ENCODE measurements at regions not wholly inside any gene's neighbourhood (a gene's known extent, or its start where the extent isn't known, plus 50 kb on each side); places are given as distances from the start of the nearest gene placed in this dataset.
"Not testable (repeated sequence)": the region's sequence is repeated elsewhere in the genome, so short reads cannot be mapped to it uniquely, and the experiment has no call there.

DNA sequence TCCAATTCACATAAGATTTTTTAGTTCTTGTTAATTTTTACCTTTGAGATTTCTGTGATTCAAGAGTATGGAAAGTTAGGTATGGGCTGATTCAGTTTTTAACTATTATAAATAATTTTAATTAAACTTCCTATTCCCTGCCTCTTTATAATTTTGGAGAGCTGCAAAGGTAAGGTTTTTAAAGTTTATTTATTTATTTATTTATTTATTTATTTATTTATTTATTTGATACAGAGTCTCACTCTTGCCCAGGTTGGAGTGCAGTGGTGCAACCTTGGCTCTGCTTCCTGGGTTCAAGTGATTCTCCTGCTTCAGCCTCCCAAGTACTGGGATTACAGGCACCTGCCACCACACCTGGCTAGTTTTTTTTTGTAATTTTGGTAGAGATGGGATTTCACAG is 215.5 kb upstream of the FIGN start:
- DNase-seq (ENCODE audit: low read depth) = no peak

DNA sequence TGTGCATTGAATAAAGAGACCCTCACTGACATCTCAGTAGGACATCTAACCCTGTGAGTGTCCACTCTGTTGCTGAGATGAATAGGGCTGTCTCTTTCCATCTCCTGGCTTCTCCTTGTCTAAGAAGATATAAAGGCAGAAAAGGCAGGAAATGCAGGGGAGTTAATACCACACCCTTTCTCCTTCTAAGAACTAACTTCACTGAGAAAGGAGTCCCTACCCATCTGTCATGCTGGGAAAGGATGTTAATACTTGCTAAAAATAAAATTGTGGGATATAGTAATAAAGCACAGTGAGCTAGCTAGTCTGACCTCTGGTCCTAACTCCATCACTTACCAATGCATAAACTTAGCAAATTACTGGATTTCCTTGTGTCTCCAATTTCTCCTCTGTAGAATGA is 213.9 kb upstream of the FIGN start:
- DNase-seq (ENCODE audit: low read depth) = no peak

DNA sequence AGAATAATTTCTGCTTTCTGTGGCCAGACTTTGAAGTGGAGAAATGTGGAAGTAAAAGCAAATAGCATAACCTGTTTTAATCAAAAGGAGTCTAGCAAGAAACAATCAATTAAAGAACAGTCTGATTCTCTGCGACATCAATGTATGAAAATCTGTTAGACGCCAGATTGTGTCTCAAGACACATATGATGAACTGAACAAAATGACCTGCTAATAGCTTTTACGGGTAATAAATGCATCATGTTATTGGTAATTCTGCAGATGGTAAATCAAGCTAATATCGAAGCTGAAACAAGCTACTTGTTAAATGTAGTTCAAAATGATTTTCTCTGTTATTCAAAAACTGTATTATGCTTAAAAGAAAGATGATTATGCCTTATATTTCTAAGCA is 208.5 kb upstream of the FIGN start:
- DNase-seq (ENCODE audit: low read depth) = no peak

DNA sequence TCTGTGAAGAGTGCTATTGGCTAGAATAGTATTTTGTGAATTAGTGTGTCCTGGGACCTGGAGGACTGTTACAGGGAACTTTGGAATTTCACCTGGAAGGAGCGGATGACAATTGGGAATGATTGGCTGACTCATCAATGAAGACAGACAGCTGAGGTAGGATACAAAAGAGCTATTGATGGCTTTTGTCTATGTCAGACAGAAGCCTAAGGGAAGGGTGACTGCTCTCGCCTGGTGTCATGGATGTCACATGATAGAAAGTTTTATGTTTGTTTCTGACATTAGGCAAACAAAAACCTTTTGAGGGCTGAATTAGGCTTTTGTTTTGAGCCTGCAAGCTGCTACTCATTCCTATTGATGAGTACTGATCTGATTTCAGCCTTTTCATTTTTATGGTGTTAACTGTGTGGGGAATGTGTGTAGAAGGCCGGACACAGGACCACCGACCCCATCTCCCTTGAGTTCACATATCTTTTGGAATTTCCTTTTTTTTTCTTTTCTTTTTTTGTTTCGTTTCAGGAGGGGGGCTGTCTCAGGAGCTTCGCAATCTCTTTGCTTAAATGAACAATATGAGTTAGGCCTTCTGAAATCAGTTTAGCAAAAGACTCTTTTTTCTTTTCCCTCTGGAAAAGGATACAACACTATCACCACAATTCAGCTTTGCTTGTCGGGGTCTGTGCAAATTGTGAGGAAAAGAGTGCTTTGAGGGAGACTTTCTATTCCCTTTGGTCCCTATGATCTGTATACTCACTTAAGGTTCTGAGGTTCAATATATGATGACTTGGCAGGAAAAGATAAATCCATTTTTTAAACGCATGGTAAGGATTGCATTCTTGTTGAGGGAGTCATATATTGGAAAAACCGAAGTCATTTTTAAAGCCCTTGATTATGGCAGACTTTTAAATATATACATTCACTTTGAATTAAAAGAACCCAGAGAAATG is 207.9 kb upstream of the FIGN start:
- no peak for DNase-seq (ENCODE audit: low read depth)

DNA sequence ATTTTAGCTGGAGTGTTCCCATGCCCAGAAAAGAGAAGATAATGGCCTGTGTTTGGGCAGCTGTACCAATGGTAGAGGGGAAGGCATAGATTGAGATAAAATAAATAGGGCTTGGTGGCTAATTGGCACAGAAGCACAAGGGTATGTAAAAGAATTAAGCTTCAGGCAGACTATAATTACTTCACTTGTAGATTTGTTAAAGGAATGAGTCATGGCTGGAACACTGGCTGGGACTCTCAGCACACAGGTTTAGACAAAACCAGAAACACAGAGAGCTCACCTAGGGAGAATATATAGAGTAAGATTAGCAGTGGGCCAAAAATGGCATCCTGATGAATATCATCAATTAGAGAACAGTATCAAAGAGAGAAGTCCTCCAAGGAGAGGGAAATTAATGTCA is 198.3 kb upstream of the FIGN start:
- no peak for DNase-seq (ENCODE audit: low read depth)

DNA sequence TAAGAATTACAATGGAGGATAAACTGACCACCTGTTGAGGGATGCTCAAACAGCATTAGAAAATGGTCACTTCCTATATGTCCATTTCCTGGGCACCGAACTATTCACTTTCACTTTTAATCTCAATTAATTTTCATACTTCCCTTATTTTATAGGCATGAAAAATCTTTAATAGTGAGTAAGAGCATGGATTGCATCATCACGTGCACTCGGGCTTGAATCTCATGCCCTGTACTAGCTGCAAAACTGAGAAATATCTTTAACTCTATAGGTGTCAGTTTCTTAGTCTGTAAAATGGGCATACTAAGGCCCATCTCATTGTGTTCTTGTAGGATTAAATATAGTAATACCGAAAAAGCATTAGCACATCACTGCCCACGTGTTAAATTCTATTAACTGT is 183.9 kb upstream of the FIGN start:
- no peak for DNase-seq (ENCODE audit: low read depth)

DNA sequence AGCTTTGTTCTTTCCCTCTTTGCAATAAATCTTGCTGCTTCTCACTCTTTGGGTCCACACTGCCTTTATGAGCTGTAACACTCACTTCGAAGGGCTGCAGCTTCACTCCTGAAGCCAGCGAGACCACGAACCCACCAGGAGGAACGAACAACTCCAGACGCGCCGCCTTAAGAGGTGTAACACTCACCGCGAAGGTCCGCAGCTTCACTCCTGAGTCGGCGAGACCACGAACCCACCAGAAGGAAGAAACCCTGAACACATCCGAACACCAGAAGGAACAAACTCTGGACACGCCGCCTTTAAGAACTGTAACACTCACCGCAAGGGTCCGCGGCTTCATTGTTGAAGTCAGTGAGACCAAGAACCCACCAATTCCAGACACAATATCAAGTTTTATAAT is 178.7 kb upstream of the FIGN start:
- DNase-seq (ENCODE audit: low read depth) = not testable (repeated sequence)

DNA sequence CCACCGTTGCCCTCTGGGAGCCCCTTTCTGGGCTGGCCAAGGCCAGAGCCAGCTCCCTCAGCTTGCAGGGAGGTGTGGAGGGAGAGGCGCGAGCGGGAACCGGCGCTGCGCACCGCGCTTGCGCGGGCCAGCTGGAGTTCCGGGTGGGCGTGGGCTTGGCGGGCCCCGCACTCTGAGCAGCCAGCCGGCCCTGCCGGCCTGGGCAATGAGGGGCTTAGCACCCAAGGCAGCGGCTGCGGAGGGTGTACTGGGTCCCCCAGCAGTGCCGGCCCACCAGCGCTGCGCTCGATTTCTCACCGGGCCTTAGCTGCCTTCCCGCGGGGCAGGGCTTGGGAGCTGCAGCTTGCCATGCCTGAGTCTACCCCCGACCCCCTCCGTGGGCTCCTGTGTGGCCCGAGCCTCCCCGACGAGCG is 177.7 kb upstream of the FIGN start:
- not testable (repeated sequence) for DNase-seq (ENCODE audit: low read depth)

DNA sequence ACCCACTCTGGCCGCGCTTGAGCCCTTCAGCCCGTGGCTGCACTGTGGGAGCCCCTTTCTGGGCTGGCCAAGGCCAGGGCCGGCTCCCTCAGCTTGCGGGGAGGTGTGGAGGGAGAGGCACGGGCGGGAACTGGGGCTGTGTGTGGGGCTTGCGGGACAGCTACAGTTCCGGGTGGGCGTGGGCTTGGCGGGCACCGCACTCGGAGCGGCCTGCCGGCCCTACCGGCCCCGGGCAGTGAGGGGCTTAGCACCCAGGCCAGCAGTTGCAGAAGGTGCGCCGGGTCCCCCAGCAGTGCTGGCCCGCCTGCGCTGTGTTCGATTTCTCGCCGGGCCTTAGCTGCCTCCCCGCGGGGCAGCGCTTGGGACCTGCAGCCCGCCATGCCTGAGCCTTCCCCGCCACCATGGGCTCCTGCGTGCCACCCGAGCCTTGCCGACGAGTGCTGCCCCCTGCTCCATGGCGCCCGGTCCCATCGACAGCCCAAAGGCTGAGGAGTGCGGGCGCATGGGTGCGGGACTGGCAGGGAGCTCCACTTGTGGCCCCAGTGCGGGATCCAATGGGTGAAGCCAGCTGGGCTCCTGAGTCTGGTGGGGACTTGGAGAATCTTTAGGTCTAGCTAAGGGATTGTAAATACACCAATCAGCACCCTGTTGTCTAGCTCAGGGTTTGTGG is 173.7 kb upstream of the FIGN start:
- no peak for DNase-seq (ENCODE audit: low read depth)

DNA sequence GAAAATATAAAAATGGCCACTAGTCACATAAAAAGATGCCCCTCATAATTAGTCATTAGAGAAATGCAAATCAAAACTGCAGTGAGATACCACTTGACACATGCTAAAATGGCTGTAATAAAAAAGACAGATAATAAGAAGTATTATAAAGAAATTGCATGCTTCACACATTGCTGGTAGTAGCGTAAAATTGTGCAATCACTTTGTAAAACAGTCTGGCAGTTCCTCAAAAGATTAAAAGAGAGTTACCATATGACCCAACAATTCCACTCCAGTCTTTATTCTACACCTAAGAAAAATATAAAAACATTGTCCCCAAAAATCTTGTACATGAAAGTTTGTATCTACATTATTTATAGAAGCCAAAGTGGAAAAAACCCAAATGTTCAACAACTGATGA is 170.6 kb upstream of the FIGN start:
- DNase-seq (ENCODE audit: low read depth) = no peak

DNA sequence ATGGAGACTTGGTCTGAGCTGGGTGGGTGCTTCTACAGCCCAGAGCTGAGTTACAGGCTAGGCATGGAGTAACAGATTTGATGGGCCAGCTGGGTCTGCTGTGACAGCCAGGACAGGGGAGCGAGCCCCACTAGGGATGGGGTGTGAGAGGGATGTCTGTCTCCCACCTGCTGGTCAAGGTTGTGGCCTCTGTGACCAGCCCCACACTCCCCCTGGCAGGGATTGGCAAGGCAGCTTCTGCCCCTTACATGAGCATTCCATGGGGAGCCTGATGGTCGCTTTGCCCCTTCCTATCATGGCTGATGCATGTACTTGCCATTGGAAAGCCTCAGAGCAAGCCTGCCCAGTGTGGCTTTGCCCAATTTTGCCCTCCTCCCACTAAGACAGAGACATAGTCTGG is 162.0 kb upstream of the FIGN start:
- DNase-seq (ENCODE audit: low read depth) = no peak

DNA sequence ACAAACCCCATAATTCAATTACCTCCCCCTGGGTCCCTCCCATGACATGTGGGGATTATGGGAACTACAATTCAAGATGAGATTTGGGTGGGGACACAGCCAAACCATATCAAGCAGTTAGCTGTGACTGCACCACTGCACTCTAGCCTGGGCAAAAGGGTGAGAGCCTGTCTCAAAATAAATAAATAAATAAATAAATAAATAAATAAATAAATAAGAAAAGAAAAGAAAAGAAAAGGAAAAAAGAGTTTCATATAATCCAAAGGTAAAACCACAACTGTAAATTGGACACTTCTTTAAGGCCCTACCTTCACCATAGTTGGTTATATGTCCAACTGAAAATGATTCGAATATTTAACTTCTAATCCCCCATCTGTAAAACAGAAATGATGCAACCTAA is 157.6 kb upstream of the FIGN start:
- not testable (repeated sequence) for DNase-seq (ENCODE audit: low read depth)

DNA sequence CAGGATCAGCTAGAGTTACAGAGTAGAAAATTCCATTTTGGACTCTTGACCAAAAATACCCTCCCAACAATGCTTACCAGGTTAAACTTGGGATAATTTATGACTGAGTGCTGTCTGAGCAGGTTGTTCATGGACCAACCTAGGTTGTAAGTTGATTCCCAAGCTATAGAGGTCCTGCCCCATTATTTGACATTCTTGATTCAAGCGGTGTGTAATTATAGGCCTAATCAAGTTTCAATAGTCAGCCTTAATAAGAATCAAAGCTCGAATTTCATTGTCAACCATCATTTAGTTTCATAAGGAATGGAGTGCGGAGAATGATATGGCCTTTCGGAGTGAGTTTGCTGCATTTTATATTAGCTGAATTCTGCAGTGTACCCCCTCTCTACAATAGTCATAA is 152.8 kb upstream of the FIGN start:
- DNase-seq (ENCODE audit: low read depth) = no peak

DNA sequence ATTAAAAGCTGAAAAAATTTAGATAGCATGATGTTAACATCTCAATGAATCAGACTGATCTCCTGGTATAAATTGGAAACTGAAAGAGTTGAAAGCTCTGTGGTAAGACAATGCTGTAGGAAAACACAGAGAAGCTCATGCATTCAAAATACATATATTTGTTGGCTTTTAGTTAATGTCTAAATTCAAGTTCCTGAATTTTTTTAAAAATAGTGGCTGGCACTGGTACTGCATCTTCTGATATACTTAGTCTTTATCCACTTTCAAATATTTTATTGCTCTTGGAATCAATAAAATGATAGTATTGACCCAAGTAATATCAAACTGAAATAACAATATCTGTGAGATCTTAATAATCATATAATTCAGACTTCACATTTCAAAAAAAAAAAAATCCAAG is 151.4 kb upstream of the FIGN start:
- DNase-seq (ENCODE audit: low read depth) = no peak

DNA sequence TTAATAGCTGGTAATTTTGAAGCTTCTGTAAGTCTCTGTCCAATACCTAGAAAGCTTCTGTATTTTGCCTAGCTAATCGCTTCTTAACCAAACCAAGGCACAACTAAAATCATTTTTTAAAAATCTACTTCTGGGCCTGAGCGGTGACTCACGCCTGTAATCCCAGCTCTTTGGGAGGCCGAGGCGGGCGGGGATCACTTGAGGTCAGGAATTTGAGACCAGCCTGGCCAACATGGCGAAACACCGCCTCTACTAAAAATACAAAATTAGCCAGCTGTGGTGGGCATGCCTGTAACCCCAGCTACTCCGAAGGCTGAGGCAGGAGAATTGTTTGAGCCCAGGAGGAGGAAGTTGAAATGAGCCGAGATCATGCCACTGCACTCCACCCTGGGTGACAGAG is 148.6 kb upstream of the FIGN start:
- no peak for DNase-seq (ENCODE audit: low read depth)

DNA sequence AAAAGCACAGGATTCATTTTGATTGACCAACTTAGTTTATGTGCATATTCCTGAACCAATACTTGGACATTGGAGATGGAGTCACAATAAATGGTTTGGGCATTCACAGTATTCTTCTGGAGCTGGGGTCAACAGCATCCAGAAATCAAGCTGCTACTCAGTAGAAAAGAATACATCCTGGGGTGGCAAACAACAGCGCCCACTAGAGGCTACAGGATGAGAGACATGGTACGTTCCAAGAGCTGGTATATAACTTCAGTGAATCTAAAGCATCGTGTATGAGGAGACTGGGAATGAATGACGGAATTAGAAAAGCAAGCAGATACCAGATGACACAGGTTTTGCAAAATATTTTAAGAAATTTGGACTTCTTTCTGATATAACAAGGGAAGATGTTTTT is 142.9 kb upstream of the FIGN start:
- peak; percentile 13 for DNase-seq (ENCODE audit: low read depth)

DNA sequence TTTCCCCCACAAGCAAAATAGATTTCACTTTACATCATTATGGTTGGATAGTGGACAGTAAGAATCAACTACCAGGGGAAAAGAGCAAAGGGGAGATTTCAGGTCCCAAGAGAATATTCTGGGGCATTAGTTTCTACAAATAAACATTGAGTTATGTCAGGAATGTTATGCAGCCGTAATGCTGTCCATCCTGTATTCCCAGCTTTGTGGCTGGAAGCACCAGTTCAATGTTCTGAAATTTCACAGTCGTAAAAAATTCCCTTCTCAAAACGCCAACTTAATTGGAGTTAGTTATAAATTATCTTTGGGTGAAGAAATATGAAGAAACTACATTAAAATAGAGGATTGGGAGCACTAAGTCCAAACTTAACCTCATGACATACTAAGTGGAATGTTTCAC is 141.5 kb upstream of the FIGN start:
- peak; percentile 21 for DNase-seq (ENCODE audit: low read depth)

DNA sequence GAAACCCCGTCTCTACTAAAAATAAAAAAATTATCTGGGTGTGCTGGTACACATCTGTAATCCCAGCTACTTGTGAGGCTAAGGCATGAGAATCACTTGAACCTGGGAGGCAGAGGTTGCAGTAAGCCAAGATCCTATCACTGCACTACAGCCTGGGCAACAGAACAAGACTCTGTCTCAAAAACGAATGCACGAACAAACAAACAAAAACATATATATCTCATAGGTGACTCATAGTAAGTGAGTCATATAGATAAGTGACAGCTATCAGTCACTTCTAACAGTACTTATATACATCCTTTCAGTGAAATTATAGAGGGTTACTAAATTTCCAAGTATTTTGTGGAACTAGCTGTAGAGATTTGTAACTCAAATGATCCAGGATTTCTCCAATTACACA is 127.3 kb upstream of the FIGN start:
- DNase-seq (ENCODE audit: low read depth) = no peak

DNA sequence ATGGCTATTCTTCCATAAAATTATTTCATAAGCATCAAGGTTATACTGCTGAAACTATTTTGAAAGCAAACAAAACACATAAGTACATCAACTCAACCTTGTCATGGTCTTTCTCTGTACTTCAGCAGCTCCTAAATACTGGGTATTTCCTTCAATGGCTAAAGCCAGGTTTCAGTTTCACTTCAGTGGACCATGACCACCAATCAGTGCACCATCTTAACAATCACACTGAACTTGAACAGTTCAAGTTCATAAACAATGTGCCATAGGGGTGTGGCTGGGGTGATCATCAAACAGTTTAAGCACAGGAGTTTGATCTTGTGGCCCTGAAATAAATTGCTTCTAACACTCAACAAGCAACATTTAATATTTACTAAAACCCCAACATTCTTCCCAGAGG is 124.1 kb upstream of the FIGN start:
- peak; percentile 51 for DNase-seq (ENCODE audit: low read depth)

DNA sequence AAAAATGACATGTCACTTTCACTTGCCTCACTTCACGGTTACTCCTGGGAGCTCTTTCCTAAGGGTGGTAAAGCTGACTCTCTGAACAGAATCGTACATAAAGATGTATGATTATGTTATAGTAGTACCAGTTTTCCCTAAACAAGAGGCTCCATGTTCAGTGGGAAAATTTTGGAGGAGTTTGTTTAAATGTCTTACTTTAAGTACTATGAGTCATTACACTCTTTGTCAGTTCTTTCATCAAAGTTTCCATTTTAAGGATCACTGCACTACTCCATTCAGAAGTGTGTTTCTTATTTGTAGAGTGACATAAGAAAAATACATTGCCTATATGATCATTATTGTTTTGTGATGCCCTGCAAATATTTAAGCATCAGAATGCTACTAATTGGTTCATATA is 121.1 kb upstream of the FIGN start:
- peak; percentile 5 for DNase-seq (ENCODE audit: low read depth)

DNA sequence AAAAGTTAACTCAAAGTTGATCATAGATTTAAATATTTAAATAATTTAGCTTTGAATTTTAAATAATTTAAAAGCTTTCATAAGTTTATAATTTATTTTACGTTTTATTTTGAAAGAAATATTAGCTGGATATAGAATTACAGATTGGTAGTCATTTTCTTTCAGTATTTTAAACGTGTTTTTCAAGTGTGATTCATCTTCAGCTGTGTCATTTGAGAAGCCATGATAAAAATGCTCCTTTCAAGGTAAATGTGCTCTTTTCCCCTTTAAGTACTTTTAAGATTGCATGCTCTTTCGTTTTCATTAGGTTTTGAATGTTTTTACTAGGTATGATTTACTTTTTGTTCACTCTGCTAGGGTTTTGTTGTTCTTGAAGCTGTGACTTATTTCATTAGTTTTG is 116.8 kb upstream of the FIGN start:
- DNase-seq (ENCODE audit: low read depth) = no peak

DNA sequence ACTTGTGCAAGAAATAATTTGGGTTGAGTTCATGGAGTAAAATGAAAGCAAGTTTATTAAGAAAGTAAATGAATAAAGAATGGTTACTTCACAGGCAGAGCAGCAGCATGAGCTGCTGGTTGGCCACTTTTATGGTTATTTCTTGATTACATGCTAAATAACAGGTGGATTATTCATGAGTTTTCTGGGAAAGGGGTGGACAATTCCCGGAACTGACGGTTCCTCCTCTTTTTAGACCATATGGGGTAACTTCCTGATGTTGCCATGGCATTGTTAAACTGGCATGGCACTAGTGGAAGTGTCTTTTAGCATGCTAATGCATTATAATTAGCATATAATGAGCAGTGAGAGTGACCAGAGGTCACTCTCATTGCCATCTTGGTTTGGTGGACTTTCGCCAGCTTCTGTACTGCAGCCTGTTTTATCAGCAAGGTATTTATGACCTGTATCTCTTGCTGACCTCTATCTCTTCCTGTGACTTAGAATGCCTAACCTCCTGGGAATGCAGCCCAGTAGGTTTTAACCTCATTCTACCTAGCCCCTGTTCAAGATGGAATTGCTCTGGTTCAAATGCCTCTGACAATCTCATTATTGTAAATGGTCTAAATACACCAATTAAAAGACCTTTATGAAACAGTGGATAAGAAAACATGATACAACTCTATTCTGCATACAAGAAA is 114.1 kb upstream of the FIGN start:
- no peak for DNase-seq (ENCODE audit: low read depth)

DNA sequence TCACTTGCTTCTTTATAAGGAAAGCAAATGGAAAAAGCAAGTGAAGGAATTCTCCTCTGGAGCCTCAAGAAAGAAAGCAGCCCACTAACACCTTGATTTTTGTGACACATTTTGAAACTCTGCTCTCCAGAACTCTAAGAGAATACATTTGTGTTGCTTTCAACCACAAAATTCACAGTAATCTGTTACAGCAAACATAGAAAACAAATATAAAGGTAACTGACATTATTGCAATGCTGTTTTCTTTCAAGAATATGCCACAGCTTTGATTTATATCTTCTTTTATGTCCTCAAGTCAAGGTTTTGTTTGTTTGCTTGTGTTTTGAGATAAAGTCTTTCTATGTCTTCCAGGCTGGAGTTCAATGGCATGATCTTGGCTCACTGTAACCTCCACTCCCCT is 103.1 kb upstream of the FIGN start:
- DNase-seq (ENCODE audit: low read depth) = no peak

Measured in RPMI7951 (cell line).